AG09309 (cell line): ENCODE measurements at regions not wholly inside any gene's neighbourhood (a gene's known extent, or its start where the extent isn't known, plus 50 kb on each side); places are given as distances from the start of the nearest gene placed in this dataset.
"Not testable (repeated sequence)": the region's sequence is repeated elsewhere in the genome, so short reads cannot be mapped to it uniquely, and the experiment has no call there.

ENCODE experiments used
- DNase-seq: peaks from one replicate; pipeline ENCODE4 v3.0.0-alpha.2; 2010; ENCODE audit warnings: low read depth
- H3K4me3 ChIP-seq: 2 replicates; pipeline ENCODE4 v1.5.1; 2011; ENCODE audit warnings: mild to moderate bottlenecking, low read depth, low read length, moderate library complexity; ENCODE audit not compliant: control insufficient read depth
- TF ChIP-seq, protein P1 (sequence below): IDR thresholded peaks from 2 replicates; pipeline ENCODE4 v1.5.1; 2011; ENCODE audit warnings: mild to moderate bottlenecking, low read depth, low read length, inconsistent platforms; ENCODE audit not compliant: insufficient read depth, control insufficient read depth; ENCODE audit errors: missing control alignments

DNA sequence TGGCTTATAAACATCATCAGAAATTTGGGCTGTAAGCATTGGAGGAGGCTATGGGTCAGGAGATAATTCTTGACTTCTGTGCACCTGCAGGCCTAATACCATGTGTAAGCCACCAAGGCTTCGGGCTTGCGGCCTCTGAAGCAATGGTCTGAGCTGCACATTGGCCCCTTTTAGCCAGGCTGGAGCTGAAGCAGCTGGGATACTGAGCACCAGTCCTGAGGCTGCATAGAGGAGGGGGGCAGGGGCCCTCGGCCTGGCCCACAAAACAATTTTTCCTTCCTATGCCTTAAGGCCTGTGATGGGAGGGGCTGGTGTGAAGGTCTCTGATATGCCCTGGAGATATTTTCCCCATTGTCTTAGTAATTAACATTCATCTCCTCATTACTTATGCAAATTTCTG, 373.0 kb upstream of the HTR2C start:
- no peak overlapping the region for H3K4me3 ChIP-seq
- no peak for DNase-seq
- TF ChIP-seq, protein P1, sequence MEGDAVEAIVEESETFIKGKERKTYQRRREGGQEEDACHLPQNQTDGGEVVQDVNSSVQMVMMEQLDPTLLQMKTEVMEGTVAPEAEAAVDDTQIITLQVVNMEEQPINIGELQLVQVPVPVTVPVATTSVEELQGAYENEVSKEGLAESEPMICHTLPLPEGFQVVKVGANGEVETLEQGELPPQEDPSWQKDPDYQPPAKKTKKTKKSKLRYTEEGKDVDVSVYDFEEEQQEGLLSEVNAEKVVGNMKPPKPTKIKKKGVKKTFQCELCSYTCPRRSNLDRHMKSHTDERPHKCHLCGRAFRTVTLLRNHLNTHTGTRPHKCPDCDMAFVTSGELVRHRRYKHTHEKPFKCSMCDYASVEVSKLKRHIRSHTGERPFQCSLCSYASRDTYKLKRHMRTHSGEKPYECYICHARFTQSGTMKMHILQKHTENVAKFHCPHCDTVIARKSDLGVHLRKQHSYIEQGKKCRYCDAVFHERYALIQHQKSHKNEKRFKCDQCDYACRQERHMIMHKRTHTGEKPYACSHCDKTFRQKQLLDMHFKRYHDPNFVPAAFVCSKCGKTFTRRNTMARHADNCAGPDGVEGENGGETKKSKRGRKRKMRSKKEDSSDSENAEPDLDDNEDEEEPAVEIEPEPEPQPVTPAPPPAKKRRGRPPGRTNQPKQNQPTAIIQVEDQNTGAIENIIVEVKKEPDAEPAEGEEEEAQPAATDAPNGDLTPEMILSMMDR: no peak

DNA sequence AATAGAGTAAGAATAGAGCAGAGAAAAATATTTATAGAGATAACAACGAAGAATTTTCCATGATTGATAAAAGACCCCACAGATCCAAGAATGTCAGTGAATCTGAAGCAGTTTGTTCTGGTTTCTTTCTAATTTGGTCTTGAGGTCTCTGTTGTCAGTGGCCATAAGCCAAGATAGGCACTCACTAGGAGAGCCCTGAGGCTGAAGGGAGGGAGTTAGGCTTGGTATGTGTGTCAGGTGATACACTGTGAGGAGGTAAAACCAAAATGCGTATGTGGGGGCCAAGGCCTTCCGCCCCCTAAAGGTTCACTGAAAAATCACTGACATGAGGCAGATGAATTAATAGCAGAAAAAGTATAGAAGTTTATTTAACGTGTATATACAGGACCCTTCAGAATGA, 382.3 kb upstream of the HTR2C start:
- DNase-seq: no peak
- H3K4me3 ChIP-seq: no peak overlapping the region
- TF ChIP-seq, protein P1: no peak

DNA sequence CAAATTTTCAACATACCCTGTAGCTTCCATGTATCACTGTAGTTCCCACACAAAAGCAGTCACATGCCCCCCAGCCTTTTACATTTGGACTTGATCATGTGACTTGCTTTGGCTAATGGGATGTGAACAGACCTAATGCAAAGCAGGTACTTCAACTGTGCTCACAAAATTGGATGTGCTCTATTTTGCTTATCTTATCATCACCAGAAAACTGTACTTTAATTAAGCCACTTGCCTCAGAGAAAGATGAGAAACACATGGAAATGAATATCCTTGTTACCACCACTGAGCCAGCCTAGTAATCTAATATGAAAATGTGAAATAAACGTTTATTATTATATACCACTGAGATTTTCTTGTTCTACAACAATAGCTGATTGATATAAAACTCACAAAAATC, 402.7 kb upstream of the HTR2C start:
- no peak for DNase-seq
- no peak overlapping the region for H3K4me3 ChIP-seq
- TF ChIP-seq, protein P1: no peak

DNA sequence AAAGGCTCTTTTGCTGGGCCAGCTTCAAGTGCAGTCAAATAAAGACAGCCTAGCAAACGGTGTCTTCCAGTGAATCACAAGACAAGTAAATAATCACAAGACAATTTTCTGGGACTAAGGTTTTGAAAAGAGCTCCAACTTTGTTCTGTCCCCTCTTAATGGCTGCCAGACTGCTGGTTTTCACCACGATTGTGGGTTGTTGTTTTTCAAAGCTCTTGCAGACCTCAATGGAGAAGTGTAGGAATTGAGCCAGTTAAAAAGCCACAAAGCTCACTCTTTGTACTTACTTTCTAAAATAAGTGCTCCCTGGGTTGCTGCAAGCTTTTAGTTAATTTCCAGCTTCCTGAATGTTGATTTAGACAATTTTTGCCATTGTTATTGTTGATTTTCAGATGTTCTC, 405.8 kb upstream of the HTR2C start:
- TF ChIP-seq, protein P1: no peak
- H3K4me3 ChIP-seq: no peak overlapping the region
- DNase-seq: no peak

DNA sequence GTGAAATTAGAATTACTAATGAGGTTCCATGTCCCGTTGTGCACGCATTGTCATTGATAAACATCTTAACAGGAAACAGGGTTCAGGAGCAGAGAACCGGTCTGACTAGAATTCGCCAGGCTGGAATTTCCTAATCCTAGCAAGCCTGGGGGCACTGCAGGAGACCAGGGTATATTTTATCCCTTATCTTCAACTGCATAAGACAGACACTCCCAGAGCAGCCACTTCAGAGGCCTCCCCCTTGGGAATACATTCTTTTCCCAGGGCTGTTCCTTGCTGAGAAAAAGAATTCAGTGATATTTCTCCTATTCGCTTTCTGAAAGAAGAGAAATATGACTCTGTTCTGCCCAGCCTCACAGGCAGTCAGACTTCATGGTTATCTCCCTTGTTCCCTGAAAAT, 416.6 kb upstream of the HTR2C start:
- DNase-seq: not testable (repeated sequence)

DNA sequence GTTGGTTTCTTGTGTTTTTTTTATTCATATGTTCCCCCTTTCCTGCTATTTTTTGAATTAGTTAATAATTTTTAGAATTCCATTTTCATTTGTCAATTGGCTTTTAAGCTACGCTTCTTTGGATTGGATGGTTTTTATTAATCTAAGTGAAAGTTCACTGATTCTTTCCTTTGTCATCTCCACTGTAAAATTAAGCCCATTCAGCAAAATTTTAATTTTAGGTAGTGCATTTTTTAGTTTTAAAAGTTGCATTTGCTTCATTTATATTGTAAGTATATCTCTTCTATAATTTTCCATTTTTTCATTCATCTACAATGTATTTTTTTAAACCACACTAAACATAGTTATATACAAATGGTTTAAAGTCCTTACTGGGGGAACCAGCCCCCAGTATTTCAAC, 417.3 kb upstream of the HTR2C start:
- H3K4me3 ChIP-seq: no peak overlapping the region
- TF ChIP-seq, protein P1: no peak
- DNase-seq: no peak

More for the DNA sequence above, 416.6 kb upstream of the HTR2C start:
- H3K4me3 ChIP-seq: not testable (repeated sequence)

DNA sequence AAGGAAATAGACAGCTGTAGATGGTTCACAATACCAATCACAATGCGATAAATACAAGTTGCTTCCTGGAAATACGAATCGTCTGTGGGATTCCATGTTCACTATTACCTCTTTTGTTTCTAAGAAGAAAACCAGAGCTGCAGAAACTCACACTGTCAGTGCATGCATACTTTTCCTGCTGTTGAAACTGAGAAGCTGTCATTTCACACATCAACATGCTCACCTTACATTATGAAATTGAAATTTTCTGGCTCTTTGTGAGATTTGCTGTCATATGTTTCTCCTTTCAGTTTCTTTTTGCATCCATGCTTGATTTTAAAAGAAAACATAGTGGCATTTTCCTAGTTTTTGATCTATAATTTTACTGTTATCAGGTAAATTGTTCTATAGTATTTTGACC, 418.3 kb upstream of the HTR2C start:
- TF ChIP-seq, protein P1: no peak
- no peak overlapping the region for H3K4me3 ChIP-seq
- DNase-seq: no peak
